KMS-11 (cell line): ENCODE measurements at regions not wholly inside any gene's neighbourhood (a gene's known extent, or its start where the extent isn't known, plus 50 kb on each side); places are given as distances from the start of the nearest gene placed in this dataset.

Experiments used
- H2AFZ ChIP-seq: fragments of 200-600 bp; sonication (generic); 2 replicates; pipeline ENCODE4 v1.6.1; 2016; ENCODE audit warnings: antibody characterized with exemption, mixed run types, low read depth
- H3K27ac ChIP-seq: fragments of 200-600 bp; sonication (generic); 2 replicates; pipeline ENCODE4 v1.6.1; 2016; ENCODE audit warnings: mild to moderate bottlenecking, mixed run types
- H3K27me3 ChIP-seq: fragments of 200-600 bp; sonication (generic); 2 replicates; pipeline ENCODE4 v1.6.1; 2017; ENCODE audit warnings: mild to moderate bottlenecking, low read depth, mixed run types, moderate library complexity; ENCODE audit not compliant: insufficient read depth
- H3K36me3 ChIP-seq: fragments of 200-600 bp; sonication (generic); 2 replicates; pipeline ENCODE4 v1.6.1; 2017; ENCODE audit warnings: mild to moderate bottlenecking, mixed run types; ENCODE audit not compliant: insufficient read depth
- H3K4me1 ChIP-seq: fragments of 200-600 bp; sonication (generic); 2 replicates; pipeline ENCODE4 v1.6.1; 2016; ENCODE audit warnings: mild to moderate bottlenecking, low read depth, mixed run types; ENCODE audit not compliant: poor library complexity, severe bottlenecking
- H3K4me2 ChIP-seq: fragments of 200-600 bp; sonication (generic); 2 replicates; pipeline ENCODE4 v1.7.0; 2016; ENCODE audit warnings: mild to moderate bottlenecking, mixed run types
- H3K4me3 ChIP-seq: fragments of 200-600 bp; sonication (generic); IDR thresholded peaks from 2 replicates; pipeline ENCODE4 v1.6.1; 2017; ENCODE audit warnings: low read depth, low read length, mixed read lengths; ENCODE audit not compliant: insufficient read depth
- H3K79me2 ChIP-seq: fragments of 200-600 bp; sonication (generic); 2 replicates; pipeline ENCODE4 v1.6.1; 2016; ENCODE audit warnings: low read depth, mixed run types; ENCODE audit not compliant: insufficient read depth
- H3K9ac ChIP-seq: fragments of 200-600 bp; sonication (generic); 2 replicates; pipeline ENCODE4 v1.6.1; 2016; ENCODE audit warnings: mild to moderate bottlenecking, mixed run types
- H4K20me1 ChIP-seq: fragments of 200-600 bp; sonication (generic); 2 replicates; pipeline ENCODE4 v1.6.1; 2016; ENCODE audit warnings: mild to moderate bottlenecking, mixed run types; ENCODE audit not compliant: insufficient read depth
- CTCF ChIP-seq: fragments of 200-600 bp; sonication (generic); conservative IDR thresholded peaks from 2 replicates; pipeline ENCODE4 v1.6.1; 2017; ENCODE audit warnings: low read depth, mild to moderate bottlenecking, antibody characterized with exemption, low read length, moderate library complexity, mixed read lengths

GRCh38 chr1:8174807-8175206 is 143.1 kb upstream of the SLC45A1 start:
- Histone ChIP-seq H3K79me2 (no peaks in the 10 kb centered on the region), H3K36me3 (no peaks in the 10 kb centered on the region), H3K27me3 (no peaks in the 10 kb centered on the region; the same call in 1 of the 2 replicates), H4K20me1 (no peaks in the 10 kb centered on the region), H3K9ac (no peak overlapping the region), H3K4me1 (peaks cover 7% of the 10 kb centered on the region), H3K4me3 (no peak overlapping the region), H3K4me2 (no peak overlapping the region), H2AFZ (no peak overlapping the region), H3K27ac (no peak overlapping the region)
- TF ChIP-seq CTCF = no peak

GRCh38 chr1:8171751-8172464 is 145.8 kb upstream of the ERRFI1 start:
- H3K36me3 ChIP-seq = no peaks in the 10 kb centered on the region
- H3K27ac ChIP-seq = no peak overlapping the region
- no peaks in the 10 kb centered on the region for H3K79me2 ChIP-seq
- peaks cover 29% of the 10 kb centered on the region for H3K4me1 ChIP-seq
- no peak overlapping the region for H3K4me2 ChIP-seq
- no peaks in the 10 kb centered on the region for H3K27me3 ChIP-seq
- TF ChIP-seq CTCF = no peak
- no peak overlapping the region for H3K9ac ChIP-seq
- no peaks in the 10 kb centered on the region for H4K20me1 ChIP-seq
- H2AFZ ChIP-seq = no peak overlapping the region
- no peak overlapping the region for H3K4me3 ChIP-seq

- no peak for TF ChIP-seq CTCF
- H3K4me3 ChIP-seq = no peak overlapping the region
- H4K20me1 ChIP-seq = no peaks in the 10 kb centered on the region
- H3K27ac ChIP-seq = no peak overlapping the region
- H3K27me3 ChIP-seq = no peaks in the 10 kb centered on the region
- no peak overlapping the region for H3K4me2 ChIP-seq
- 0 out of 2 replicates have a peak overlapping the region, but pooled peaks have one; percentile 23 for H2AFZ ChIP-seq
- no peaks in the 10 kb centered on the region for H3K36me3 ChIP-seq
- H3K9ac ChIP-seq = no peak overlapping the region
- H3K79me2 ChIP-seq = no peaks in the 10 kb centered on the region
- H3K4me1 ChIP-seq = peaks cover 41% of the 10 kb centered on the region
Observed at GRCh38 chr1:8170059-8170835, 144.1 kb upstream of the ERRFI1 start.

- Histone ChIP-seq H3K4me1 (peaks cover 41% of the 10 kb centered on the region), H2AFZ (0 out of 2 replicates have a peak overlapping the region, but pooled peaks have one; percentile 8), H3K27ac (peak overlapping the region; percentile 36), H3K27me3 (no peaks in the 10 kb centered on the region), H3K4me2 (no peak overlapping the region), H3K9ac (no peak overlapping the region), H3K36me3 (no peaks in the 10 kb centered on the region), H3K4me3 (no peak overlapping the region), H4K20me1 (no peaks in the 10 kb centered on the region), H3K79me2 (no peaks in the 10 kb centered on the region)
- TF ChIP-seq CTCF = no peak
Observed at GRCh38 chr1:8169364-8170058, 143.4 kb upstream of the ERRFI1 start.
